SK-N-SH treated with all-trans-retinoic acid at 6 μM for 48 hours (cell line): ENCODE measurements at regions not wholly inside any gene's neighbourhood (a gene's known extent, or its start where the extent isn't known, plus 50 kb on each side); places are given as distances from the start of the nearest gene placed in this dataset.

ENCODE experiments used
- ATAC-seq: fragments of 200-7000 bp; cut with Tn5 transposase; 3 replicates; pipeline ENCODE4 v1.9.1; 2020; ENCODE audit warnings: mild to moderate bottlenecking, moderate library complexity
- ARNTL ChIP-seq: fragments of 450-650 bp; formaldehyde crosslinking; IDR thresholded peaks from 2 replicates; pipeline ENCODE4 v1.5.0; 2020; ENCODE audit warnings: low read depth, mild to moderate bottlenecking, moderate library complexity, borderline replicate concordance
- BACH2 ChIP-seq: fragments of 250-450 bp; sonication (Bioruptor Pico); IDR thresholded peaks from 2 replicates; pipeline ENCODE4 v1.9.0; 2021; ENCODE audit warnings: mild to moderate bottlenecking, borderline replicate concordance
- CREB5 ChIP-seq: fragments of 250-450 bp; sonication (Bioruptor Pico); IDR thresholded peaks from 2 replicates; pipeline ENCODE4 v1.5.1; 2020; ENCODE audit warnings: low read depth, mild to moderate bottlenecking, moderate library complexity
- CSDC2 ChIP-seq: fragments of 250-450 bp; sonication (Bioruptor Pico); IDR thresholded peaks from 2 replicates; pipeline ENCODE4 v1.5.0; 2020; ENCODE audit warnings: mild to moderate bottlenecking, moderate library complexity
- ESRRG ChIP-seq: fragments of 250-450 bp; sonication (Bioruptor Pico); IDR thresholded peaks from 2 replicates; pipeline ENCODE4 v1.6.1; 2021; ENCODE audit warnings: mild to moderate bottlenecking
- GLIS3 ChIP-seq: fragments of 250-450 bp; sonication (Bioruptor Pico); IDR thresholded peaks from 2 replicates; pipeline ENCODE4 v1.5.0; 2020; ENCODE audit warnings: mild to moderate bottlenecking, moderate library complexity
- ISL1 ChIP-seq: fragments of 250-450 bp; sonication (Bioruptor Pico); IDR thresholded peaks from 2 replicates; pipeline ENCODE4 v2.1.2; 2022; ENCODE audit warnings: mild to moderate bottlenecking, moderate library complexity
- OSR1 ChIP-seq: fragments of 250-450 bp; sonication (Bioruptor Pico); IDR thresholded peaks from 2 replicates; pipeline ENCODE4 v1.8.0; 2022; ENCODE audit warnings: moderate library complexity, mild to moderate bottlenecking, inconsistent platforms
- PPARA ChIP-seq: fragments of 250-450 bp; sonication (Bioruptor Pico); IDR thresholded peaks from 2 replicates; pipeline ENCODE4 v1.5.0; 2020; ENCODE audit warnings: mild to moderate bottlenecking, borderline replicate concordance
- RARB ChIP-seq: fragments of 250-450 bp; sonication (Bioruptor Pico); IDR thresholded peaks from 2 replicates; pipeline ENCODE4 v1.8.0; 2021; ENCODE audit warnings: mild to moderate bottlenecking, moderate library complexity
- SNAI2 ChIP-seq: fragments of 250-450 bp; sonication (Bioruptor Pico); IDR thresholded peaks from 2 replicates; pipeline ENCODE4 v1.5.0; 2020; ENCODE audit warnings: mild to moderate bottlenecking, moderate library complexity
- TCF4 ChIP-seq: fragments of 250-450 bp; sonication (Bioruptor Pico); IDR thresholded peaks from 2 replicates; pipeline ENCODE4 v1.8.0; 2021; ENCODE audit warnings: mild to moderate bottlenecking, moderate library complexity, borderline replicate concordance
- TOX ChIP-seq: fragments of 250-450 bp; sonication (Bioruptor Pico); IDR thresholded peaks from 2 replicates; pipeline ENCODE4 v1.8.0; 2021; ENCODE audit warnings: mild to moderate bottlenecking, moderate library complexity, borderline replicate concordance
- ZC3H10 ChIP-seq: fragments of 250-450 bp; sonication (Bioruptor Pico); IDR thresholded peaks from 2 replicates; pipeline ENCODE4 v1.5.1; 2021; ENCODE audit warnings: mild to moderate bottlenecking, moderate library complexity
- ZFP3 ChIP-seq: fragments of 250-450 bp; sonication (Bioruptor Pico); IDR thresholded peaks from 2 replicates; pipeline ENCODE4 v1.5.0; 2020; ENCODE audit warnings: mild to moderate bottlenecking, moderate library complexity
- ZNF565 ChIP-seq: fragments of 450-650 bp; formaldehyde crosslinking; conservative IDR thresholded peaks from 2 replicates; pipeline ENCODE4 v1.5.0; 2020; ENCODE audit warnings: low read depth, mild to moderate bottlenecking, moderate library complexity
- ZNF70 ChIP-seq: fragments of 450-650 bp; formaldehyde crosslinking; IDR thresholded peaks from 2 replicates; pipeline ENCODE4 v1.5.0; 2020; ENCODE audit warnings: mild to moderate bottlenecking, moderate library complexity
- TF ChIP-seq, protein P1 (sequence below): fragments of 250-450 bp; sonication (Bioruptor Pico); IDR thresholded peaks from 2 replicates; pipeline ENCODE4 v1.5.0; 2020; ENCODE audit warnings: mild to moderate bottlenecking, moderate library complexity
- TF ChIP-seq, protein P2 (sequence below): fragments of 250-450 bp; sonication (Bioruptor Pico); IDR thresholded peaks from 2 replicates; pipeline ENCODE4 v1.8.0; 2020; ENCODE audit warnings: mild to moderate bottlenecking, moderate library complexity, borderline replicate concordance
- TF ChIP-seq, protein P3 (sequence below): fragments of 250-450 bp; sonication (Bioruptor Pico); IDR thresholded peaks from 2 replicates; pipeline ENCODE4 v1.8.0; 2021; ENCODE audit warnings: low read depth, mild to moderate bottlenecking, moderate library complexity, borderline replicate concordance
- TF ChIP-seq, protein P4 (sequence below): fragments of 250-450 bp; sonication (Bioruptor Pico); IDR thresholded peaks from 2 replicates; pipeline ENCODE4 v1.5.1; 2021; ENCODE audit warnings: mild to moderate bottlenecking, moderate library complexity

GRCh38 chr11:10358696-10359095 is 53.8 kb downstream of the ADM start:
- ATAC-seq = no peak
- TF ChIP-seq, protein P1, sequence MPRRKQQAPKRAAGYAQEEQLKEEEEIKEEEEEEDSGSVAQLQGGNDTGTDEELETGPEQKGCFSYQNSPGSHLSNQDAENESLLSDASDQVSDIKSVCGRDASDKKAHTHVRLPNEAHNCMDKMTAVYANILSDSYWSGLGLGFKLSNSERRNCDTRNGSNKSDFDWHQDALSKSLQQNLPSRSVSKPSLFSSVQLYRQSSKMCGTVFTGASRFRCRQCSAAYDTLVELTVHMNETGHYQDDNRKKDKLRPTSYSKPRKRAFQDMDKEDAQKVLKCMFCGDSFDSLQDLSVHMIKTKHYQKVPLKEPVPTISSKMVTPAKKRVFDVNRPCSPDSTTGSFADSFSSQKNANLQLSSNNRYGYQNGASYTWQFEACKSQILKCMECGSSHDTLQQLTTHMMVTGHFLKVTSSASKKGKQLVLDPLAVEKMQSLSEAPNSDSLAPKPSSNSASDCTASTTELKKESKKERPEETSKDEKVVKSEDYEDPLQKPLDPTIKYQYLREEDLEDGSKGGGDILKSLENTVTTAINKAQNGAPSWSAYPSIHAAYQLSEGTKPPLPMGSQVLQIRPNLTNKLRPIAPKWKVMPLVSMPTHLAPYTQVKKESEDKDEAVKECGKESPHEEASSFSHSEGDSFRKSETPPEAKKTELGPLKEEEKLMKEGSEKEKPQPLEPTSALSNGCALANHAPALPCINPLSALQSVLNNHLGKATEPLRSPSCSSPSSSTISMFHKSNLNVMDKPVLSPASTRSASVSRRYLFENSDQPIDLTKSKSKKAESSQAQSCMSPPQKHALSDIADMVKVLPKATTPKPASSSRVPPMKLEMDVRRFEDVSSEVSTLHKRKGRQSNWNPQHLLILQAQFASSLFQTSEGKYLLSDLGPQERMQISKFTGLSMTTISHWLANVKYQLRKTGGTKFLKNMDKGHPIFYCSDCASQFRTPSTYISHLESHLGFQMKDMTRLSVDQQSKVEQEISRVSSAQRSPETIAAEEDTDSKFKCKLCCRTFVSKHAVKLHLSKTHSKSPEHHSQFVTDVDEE (CRISPR knock-in tag) = no peak
- no peak for TF ChIP-seq SNAI2

DNA sequence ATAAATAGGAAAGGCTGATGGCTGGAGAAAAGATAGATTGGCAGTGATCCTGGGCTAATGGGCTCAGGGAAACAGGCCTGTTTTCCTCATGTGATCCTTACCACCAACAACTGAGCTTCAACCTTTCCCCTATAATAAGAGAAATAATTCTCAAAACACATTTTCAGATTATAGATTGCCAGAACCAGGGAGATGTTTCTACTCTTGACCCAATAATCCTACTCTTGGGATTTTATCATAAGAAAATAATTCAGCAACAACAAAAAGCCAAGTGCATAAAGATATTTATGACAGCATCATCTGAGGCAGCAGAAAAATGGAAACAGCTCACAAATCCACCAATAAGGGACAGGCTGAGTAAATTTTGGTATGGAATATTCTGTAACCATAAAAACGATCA is 54.3 kb downstream of the ADM start:
- ATAC-seq = no peak
- TF ChIP-seq ZNF70 (CRISPR knock-in tag) (no peak), GLIS3 (CRISPR knock-in tag) (no peak), ZC3H10 (CRISPR knock-in tag) (no peak), ISL1 (no peak), TOX (CRISPR knock-in tag) (no peak), TCF4 (no peak), CREB5 (CRISPR knock-in tag) (no peak), RARB (CRISPR knock-in tag) (no peak), ZNF565 (CRISPR knock-in tag) (no peak), ARNTL (CRISPR knock-in tag) (no peak), BACH2 (CRISPR knock-in tag) (no peak), SNAI2 (no peak), ZFP3 (CRISPR knock-in tag) (no peak), PPARA (CRISPR knock-in tag) (no peak), CSDC2 (CRISPR knock-in tag) (no peak), ESRRG (no peak)
- TF ChIP-seq, protein P2, sequence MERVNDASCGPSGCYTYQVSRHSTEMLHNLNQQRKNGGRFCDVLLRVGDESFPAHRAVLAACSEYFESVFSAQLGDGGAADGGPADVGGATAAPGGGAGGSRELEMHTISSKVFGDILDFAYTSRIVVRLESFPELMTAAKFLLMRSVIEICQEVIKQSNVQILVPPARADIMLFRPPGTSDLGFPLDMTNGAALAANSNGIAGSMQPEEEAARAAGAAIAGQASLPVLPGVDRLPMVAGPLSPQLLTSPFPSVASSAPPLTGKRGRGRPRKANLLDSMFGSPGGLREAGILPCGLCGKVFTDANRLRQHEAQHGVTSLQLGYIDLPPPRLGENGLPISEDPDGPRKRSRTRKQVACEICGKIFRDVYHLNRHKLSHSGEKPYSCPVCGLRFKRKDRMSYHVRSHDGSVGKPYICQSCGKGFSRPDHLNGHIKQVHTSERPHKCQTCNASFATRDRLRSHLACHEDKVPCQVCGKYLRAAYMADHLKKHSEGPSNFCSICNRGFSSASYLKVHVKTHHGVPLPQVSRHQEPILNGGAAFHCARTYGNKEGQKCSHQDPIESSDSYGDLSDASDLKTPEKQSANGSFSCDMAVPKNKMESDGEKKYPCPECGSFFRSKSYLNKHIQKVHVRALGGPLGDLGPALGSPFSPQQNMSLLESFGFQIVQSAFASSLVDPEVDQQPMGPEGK (CRISPR knock-in tag) = no peak
- TF ChIP-seq, protein P1 (CRISPR knock-in tag) = no peak

DNA sequence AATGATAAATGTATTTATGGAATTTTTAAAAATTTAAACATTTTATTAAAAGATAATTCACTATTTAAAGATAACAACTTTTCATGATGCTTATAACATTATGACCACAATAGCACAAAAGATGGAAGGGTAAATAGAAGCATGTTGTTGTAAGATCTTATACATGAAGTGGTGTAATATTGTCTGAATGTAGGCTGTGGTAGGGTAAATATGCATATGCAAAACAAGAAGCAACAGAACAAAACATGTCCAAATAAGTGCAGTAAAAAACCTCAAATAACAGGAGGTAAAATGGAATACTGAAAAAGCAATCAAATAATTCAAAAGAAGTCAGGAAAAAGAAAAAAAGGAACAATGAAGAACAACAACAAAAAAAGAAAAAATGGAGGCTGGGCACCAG is 56.0 kb downstream of the ADM start:
- no peak for ATAC-seq
- TF ChIP-seq OSR1 (CRISPR knock-in tag) (no peak), ISL1 (no peak), CREB5 (CRISPR knock-in tag) (no peak), CSDC2 (CRISPR knock-in tag) (no peak), ZFP3 (CRISPR knock-in tag) (no peak), ARNTL (CRISPR knock-in tag) (no peak), PPARA (CRISPR knock-in tag) (no peak), ZNF565 (CRISPR knock-in tag) (no peak), ZC3H10 (CRISPR knock-in tag) (no peak)
- TF ChIP-seq, protein P3, sequence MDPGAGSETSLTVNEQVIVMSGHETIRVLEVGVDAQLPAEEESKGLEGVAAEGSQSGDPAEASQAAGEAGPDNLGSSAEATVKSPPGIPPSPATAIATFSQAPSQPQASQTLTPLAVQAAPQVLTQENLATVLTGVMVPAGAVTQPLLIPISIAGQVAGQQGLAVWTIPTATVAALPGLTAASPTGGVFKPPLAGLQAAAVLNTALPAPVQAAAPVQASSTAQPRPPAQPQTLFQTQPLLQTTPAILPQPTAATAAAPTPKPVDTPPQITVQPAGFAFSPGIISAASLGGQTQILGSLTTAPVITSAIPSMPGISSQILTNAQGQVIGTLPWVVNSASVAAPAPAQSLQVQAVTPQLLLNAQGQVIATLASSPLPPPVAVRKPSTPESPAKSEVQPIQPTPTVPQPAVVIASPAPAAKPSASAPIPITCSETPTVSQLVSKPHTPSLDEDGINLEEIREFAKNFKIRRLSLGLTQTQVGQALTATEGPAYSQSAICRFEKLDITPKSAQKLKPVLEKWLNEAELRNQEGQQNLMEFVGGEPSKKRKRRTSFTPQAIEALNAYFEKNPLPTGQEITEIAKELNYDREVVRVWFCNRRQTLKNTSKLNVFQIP (CRISPR knock-in tag) = no peak
- TF ChIP-seq, protein P4, sequence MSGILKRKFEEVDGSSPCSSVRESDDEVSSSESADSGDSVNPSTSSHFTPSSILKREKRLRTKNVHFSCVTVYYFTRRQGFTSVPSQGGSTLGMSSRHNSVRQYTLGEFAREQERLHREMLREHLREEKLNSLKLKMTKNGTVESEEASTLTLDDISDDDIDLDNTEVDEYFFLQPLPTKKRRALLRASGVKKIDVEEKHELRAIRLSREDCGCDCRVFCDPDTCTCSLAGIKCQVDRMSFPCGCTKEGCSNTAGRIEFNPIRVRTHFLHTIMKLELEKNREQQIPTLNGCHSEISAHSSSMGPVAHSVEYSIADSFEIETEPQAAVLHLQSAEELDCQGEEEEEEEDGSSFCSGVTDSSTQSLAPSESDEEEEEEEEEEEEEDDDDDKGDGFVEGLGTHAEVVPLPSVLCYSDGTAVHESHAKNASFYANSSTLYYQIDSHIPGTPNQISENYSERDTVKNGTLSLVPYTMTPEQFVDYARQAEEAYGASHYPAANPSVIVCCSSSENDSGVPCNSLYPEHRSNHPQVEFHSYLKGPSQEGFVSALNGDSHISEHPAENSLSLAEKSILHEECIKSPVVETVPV = no peak
- TF ChIP-seq, protein P1 (CRISPR knock-in tag) = no peak
